HG03469 (cell line): ENCODE measurements at regions not wholly inside any gene's neighbourhood (a gene's known extent, or its start where the extent isn't known, plus 50 kb on each side); places are given as distances from the start of the nearest gene placed in this dataset.
"Not testable (repeated sequence)": the region's sequence is repeated elsewhere in the genome, so short reads cannot be mapped to it uniquely, and the experiment has no call there.

Experiments
- ATAC-seq: cut with Tn5 transposase; IDR thresholded peaks from one replicate; pipeline ENCODE4 v1.9.1; 2021; ENCODE audit warnings: mild to moderate bottlenecking, moderate library complexity, moderate number of reproducible peaks; ENCODE audit not compliant: unreplicated experiment

GRCh38 chr20:47931002-47931401 lies 145.7 kb upstream of the SULF2 start:
- no peak for ATAC-seq

- ATAC-seq, result no peak
Observed at GRCh38 chr20:47929368-47930115, 144.3 kb upstream of the SULF2 start.

GRCh38 chr20:47927944-47928343 lies 142.7 kb upstream of the SULF2 start:
- ATAC-seq, result no peak

- ATAC-seq, result no peak
Observed at GRCh38 chr20:47927385-47927851, 142.1 kb upstream of the SULF2 start.

GRCh38 chr20:47926731-47927130 lies 141.4 kb upstream of the SULF2 start:
- ATAC-seq, result no peak

- no peak for ATAC-seq
Observed at GRCh38 chr20:47925593-47925992, 140.3 kb upstream of the SULF2 start.

- no peak for ATAC-seq
Observed at GRCh38 chr20:47922269-47922668, 137.0 kb upstream of the SULF2 start.

- not testable (repeated sequence) for ATAC-seq
Observed at GRCh38 chr20:47921829-47922228, 136.5 kb upstream of the SULF2 start.

GRCh38 chr20:47921408-47921807 lies 136.1 kb upstream of the SULF2 start:
- no peak for ATAC-seq

GRCh38 chr20:47917549-47918070 lies 132.3 kb upstream of the SULF2 start:
- no peak for ATAC-seq

GRCh38 chr20:47915495-47915894 lies 130.2 kb upstream of the SULF2 start:
- no peak for ATAC-seq

- no peak for ATAC-seq
Observed at GRCh38 chr20:47914792-47915191, 129.5 kb upstream of the SULF2 start.

- ATAC-seq, result not testable (repeated sequence)
Observed at GRCh38 chr20:47912786-47913501, 127.7 kb upstream of the SULF2 start.

- ATAC-seq, result not testable (repeated sequence)
Observed at GRCh38 chr20:47912165-47912564, 126.9 kb upstream of the SULF2 start.

GRCh38 chr20:47909696-47910369 lies 124.6 kb upstream of the SULF2 start:
- ATAC-seq, result not testable (repeated sequence)

GRCh38 chr20:47908361-47909035 lies 123.2 kb upstream of the SULF2 start:
- not testable (repeated sequence) for ATAC-seq

- not testable (repeated sequence) for ATAC-seq
Observed at GRCh38 chr20:47907951-47908350, 122.7 kb upstream of the SULF2 start.

- ATAC-seq, result no peak
Observed at GRCh38 chr20:47907031-47907675, 121.9 kb upstream of the SULF2 start.

- ATAC-seq, result no peak
Observed at GRCh38 chr20:47906348-47906660, 121.0 kb upstream of the SULF2 start.

- ATAC-seq, result no peak
Observed at GRCh38 chr20:47905628-47906347, 120.5 kb upstream of the SULF2 start.
